K562 (cell line): ENCODE measurements at regions not wholly inside any gene's neighbourhood (a gene's known extent, or its start where the extent isn't known, plus 50 kb on each side); places are given as distances from the start of the nearest gene placed in this dataset.

ENCODE experiments used
- BMI1 ChIP-seq: fragments of 150-350 bp; IDR thresholded peaks from 2 replicates; pipeline ENCODE4 v1.6.1; 2014; ENCODE audit warnings: low read length
- CHD7 ChIP-seq: fragments of 200-600 bp; sonication (generic); IDR thresholded peaks from one replicate; pipeline ENCODE4 v1.6.1; 2012; ENCODE audit warnings: mild to moderate bottlenecking, low read depth, low read length, inconsistent platforms
- KDM2B ChIP-seq: fragments of 250-450 bp; sonication (Bioruptor Pico); IDR thresholded peaks from 2 replicates; pipeline ENCODE4 v1.8.0; 2021; ENCODE audit warnings: mild to moderate bottlenecking, moderate library complexity
- NRF1 ChIP-seq, 2 experiments: fragments of 450-650 bp; IDR thresholded peaks in 1 of 2; conservative IDR thresholded peaks in 1 of 2; 2 replicates each; pipeline ENCODE4 v1.6.1; 2014; ENCODE audit warnings: mild to moderate bottlenecking in 2 of 2
- PURB ChIP-seq: sonication (generic); formaldehyde crosslinking; IDR thresholded peaks from 2 replicates; pipeline ENCODE4 v1.9.0; 2021; ENCODE audit warnings: low read depth, mild to moderate bottlenecking, missing genetic modification reagents
- THAP12 ChIP-seq: fragments of 250-450 bp; sonication (Bioruptor Pico); IDR thresholded peaks from 2 replicates; pipeline ENCODE4 v1.9.0; 2021; ENCODE audit warnings: mild to moderate bottlenecking, inconsistent platforms
- ZKSCAN1 ChIP-seq: fragments of 150-350 bp; IDR thresholded peaks from 2 replicates; pipeline ENCODE4 v1.6.1; 2016; ENCODE audit warnings: low read depth, low read length
- ZNF583 ChIP-seq: fragments of 250-450 bp; sonication (Bioruptor Pico); IDR thresholded peaks from 2 replicates; pipeline ENCODE4 v1.4.0; 2020
- ZNF655 ChIP-seq: fragments of 250-450 bp; sonication (Bioruptor Pico); IDR thresholded peaks from 2 replicates; pipeline ENCODE4 v1.5.0; 2021

GRCh38 chr15:47974724-47975123 lies 146.1 kb upstream of the SLC24A5 start (continued):
- TF ChIP-seq THAP12 (no peak), CHD7 (no peak), ZKSCAN1 (no peak), BMI1 (no peak), ZNF583 (no peak), ZNF655 (CRISPR knock-in tag) (no peak), KDM2B (no peak), PURB (CRISPR knock-in tag) (no peak), NRF1 (conservative IDR thresholded peaks at IDR 0.05 in 1 of 2, IDR thresholded peaks at IDR 0.05 in 1 of 2) (no peak)
